Lung (tissue), 11 donors: ENCODE measurements at regions not wholly inside any gene's neighbourhood (a gene's known extent, or its start where the extent isn't known, plus 50 kb on each side); places are given as distances from the start of the nearest gene placed in this dataset.

ENCODE experiments used
- ATAC-seq: fragments of 200-7000 bp; cut with Tn5 transposase; one replicate; pipeline ENCODE4 v1.9.1; 2020; ENCODE audit warnings: moderate number of reproducible peaks; ENCODE audit not compliant: insufficient read depth, low FRiP score
- DNase-seq, 3 donors: peaks; one replicate each; pipeline ENCODE4 v3.0.0-alpha.2; 2013 to 2017
- H3K27ac ChIP-seq, 2 donors: one replicate each; pipeline ENCODE4 v1.5.1; 2013; ENCODE audit warnings: mild to moderate bottlenecking in 2 of 2, moderate library complexity in 2 of 2, control low read depth in 1 of 2, inconsistent platforms in 1 of 2, low read depth in 1 of 2, low read length in 1 of 2
- H3K27me3 ChIP-seq, 3 donors: one replicate each; pipeline ENCODE4 v1.5.1; 2013; ENCODE audit warnings: low read length in 2 of 3; ENCODE audit not compliant: control insufficient read depth in 3 of 3, insufficient read depth in 3 of 3
- H3K36me3 ChIP-seq, 4 donors: one replicate each; pipeline ENCODE4 v1.5.1; 2013; ENCODE audit warnings: low read length in 4 of 4, mild to moderate bottlenecking in 1 of 4, moderate library complexity in 1 of 4; ENCODE audit not compliant: control insufficient read depth in 4 of 4, insufficient read depth in 4 of 4
- H3K4me1 ChIP-seq, 5 donors: one replicate each; pipeline ENCODE4 v1.5.1; 2013; ENCODE audit warnings: low read length in 5 of 5, mild to moderate bottlenecking in 2 of 5, moderate library complexity in 1 of 5; ENCODE audit not compliant: control insufficient read depth in 5 of 5, insufficient read depth in 5 of 5
- H3K4me3 ChIP-seq: one replicate; pipeline ENCODE4 v1.5.1; 2013; ENCODE audit warnings: mild to moderate bottlenecking, control low read depth, moderate library complexity
- H3K9ac ChIP-seq, 2 donors: one replicate each; pipeline ENCODE4 v1.5.1; 2013; ENCODE audit warnings: low read length in 2 of 2, control low read depth in 1 of 2; ENCODE audit not compliant: insufficient read depth in 1 of 2
- H3K9me3 ChIP-seq, 4 donors: one replicate each; pipeline ENCODE4 v1.5.1; 2013; ENCODE audit warnings: low read length in 3 of 4, mild to moderate bottlenecking in 1 of 4, moderate library complexity in 1 of 4; ENCODE audit not compliant: control insufficient read depth in 4 of 4, insufficient read depth in 3 of 4
- WGBS, 2 donors: extraction: QIAGEN DNeasy Blood & Tissue Kit; methylation state at CpG; one replicate each; pipeline ENCODE4 v1.1.7; 2013; 5-methylcytosine and 5-hydroxymethylcytosine counted together
- TF ChIP-seq, protein P1 (sequence below): IDR thresholded peaks from 2 replicates; pipeline ENCODE4 v1.5.1; 2012; ENCODE audit warnings: mild to moderate bottlenecking; ENCODE audit errors: control extremely low read depth, extremely low read depth
- donor health status: control.
- donor health status: control.
- donor health status: Bipolar disorder and iron deficiency.
- donor health status: healthy.
- donor health status: DM: yes; HTN: yes; CAD: no.

DNA sequence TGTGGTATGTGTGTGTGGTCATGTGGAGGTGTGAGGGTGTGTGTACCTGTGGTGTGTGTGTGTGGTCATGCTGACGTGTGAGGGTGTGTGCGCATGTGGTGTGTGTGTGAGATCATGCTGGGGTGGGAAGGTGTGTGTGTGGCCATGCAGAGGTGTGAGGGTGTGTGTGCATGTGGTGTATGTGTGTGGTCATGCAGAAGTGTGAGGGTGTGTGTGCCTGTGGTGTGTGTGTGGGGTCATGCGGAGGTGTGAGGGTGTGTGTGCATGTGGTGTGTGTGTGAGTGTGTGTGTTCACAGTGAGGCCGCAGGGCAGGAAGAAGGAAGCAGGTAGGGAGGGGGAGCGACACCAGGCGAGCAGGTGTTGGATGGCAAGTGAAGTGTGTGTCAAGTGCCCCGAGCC is 259.0 kb downstream of the LOXHD1 start:
- ATAC-seq (no peak), DNase-seq (no peak)
- 74% methylated on average over 7 of the region's 7 CpGs for WGBS, 2 donors
- H3K4me3 ChIP-seq: no peak overlapping the region
- peaks cover 0 to 19% (median 3%) of the 10 kb centered on the region in 5 donors for H3K4me1 ChIP-seq
- H3K36me3 ChIP-seq: no peaks in the 10 kb centered on the region
- TF ChIP-seq, protein P1, sequence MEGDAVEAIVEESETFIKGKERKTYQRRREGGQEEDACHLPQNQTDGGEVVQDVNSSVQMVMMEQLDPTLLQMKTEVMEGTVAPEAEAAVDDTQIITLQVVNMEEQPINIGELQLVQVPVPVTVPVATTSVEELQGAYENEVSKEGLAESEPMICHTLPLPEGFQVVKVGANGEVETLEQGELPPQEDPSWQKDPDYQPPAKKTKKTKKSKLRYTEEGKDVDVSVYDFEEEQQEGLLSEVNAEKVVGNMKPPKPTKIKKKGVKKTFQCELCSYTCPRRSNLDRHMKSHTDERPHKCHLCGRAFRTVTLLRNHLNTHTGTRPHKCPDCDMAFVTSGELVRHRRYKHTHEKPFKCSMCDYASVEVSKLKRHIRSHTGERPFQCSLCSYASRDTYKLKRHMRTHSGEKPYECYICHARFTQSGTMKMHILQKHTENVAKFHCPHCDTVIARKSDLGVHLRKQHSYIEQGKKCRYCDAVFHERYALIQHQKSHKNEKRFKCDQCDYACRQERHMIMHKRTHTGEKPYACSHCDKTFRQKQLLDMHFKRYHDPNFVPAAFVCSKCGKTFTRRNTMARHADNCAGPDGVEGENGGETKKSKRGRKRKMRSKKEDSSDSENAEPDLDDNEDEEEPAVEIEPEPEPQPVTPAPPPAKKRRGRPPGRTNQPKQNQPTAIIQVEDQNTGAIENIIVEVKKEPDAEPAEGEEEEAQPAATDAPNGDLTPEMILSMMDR: no peak
- no peaks in the 10 kb centered on the region for H3K27me3 ChIP-seq
- H3K9ac ChIP-seq: no peak overlapping the region
- H3K9me3 ChIP-seq: no peaks in the 10 kb centered on the region
- no peak overlapping the region for H3K27ac ChIP-seq

DNA sequence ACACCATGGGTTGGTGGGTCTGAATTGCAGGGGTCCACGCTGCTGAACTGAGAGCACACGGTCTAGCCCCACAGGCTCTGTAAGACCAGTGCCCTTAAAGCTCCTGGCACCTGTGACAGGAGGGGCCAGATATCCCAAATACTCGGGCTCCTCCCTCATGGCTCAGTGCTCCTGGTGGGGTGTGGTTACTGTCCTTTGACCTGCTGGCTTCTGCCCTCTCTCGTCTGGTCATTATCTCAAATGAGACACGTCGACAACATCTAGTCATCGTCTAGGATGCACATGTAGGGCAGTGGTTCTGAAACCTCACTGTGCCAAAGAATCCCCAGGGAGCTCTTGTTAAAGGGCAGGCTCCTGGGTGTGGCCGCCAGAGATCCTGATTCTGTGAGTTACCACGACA is 258.4 kb downstream of the LOXHD1 start:
- peaks cover 0 to 19% (median 3%) of the 10 kb centered on the region in 5 donors for H3K4me1 ChIP-seq
- H3K9ac ChIP-seq: no peak overlapping the region

DNA sequence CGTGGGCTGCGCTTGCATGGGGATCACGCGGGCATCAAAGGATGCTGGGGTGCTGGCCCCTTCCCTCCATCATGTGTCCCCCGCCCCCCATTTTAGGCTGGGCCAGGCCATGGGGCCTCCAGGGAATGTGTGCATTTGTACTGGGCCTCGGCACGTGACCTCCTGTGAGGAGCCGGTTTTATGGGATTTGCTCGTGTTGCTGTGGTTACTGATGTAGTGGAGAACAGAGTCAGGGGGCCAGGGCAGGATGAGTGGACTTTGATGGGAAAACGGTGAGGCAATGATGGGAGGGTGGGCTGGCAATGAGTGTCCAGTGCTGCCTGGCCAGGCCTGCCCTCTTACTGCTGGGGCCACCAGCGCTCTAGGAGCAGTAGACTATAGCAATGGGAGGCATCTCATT is 257.7 kb downstream of the LOXHD1 start:
- ATAC-seq: no peak
- WGBS, 2 donors: 94 to 95% methylated on average over 11 of the region's 11 CpGs

More for the DNA sequence above, 258.4 kb downstream of the LOXHD1 start:
- H3K27me3 ChIP-seq: no peaks in the 10 kb centered on the region
- no peak for DNase-seq
- WGBS, 2 donors: 92 to 94% methylated on average over 9 of the region's 9 CpGs
- no peak for ATAC-seq
- no peak overlapping the region for H3K4me3 ChIP-seq
- TF ChIP-seq, protein P1: no peak
- H3K9me3 ChIP-seq: no peaks in the 10 kb centered on the region
- H3K27ac ChIP-seq: no peak overlapping the region
- no peaks in the 10 kb centered on the region for H3K36me3 ChIP-seq

More for the DNA sequence above, 257.7 kb downstream of the LOXHD1 start:
- no peaks in the 10 kb centered on the region for H3K36me3 ChIP-seq
- TF ChIP-seq, protein P1: no peak
- no peak overlapping the region for H3K27ac ChIP-seq
- H3K27me3 ChIP-seq: no peaks in the 10 kb centered on the region
- no peak overlapping the region for H3K4me3 ChIP-seq
- no peaks in the 10 kb centered on the region for H3K9me3 ChIP-seq
- no peak for DNase-seq
- peaks cover 0 to 19% (median 3%) of the 10 kb centered on the region in 5 donors for H3K4me1 ChIP-seq
- H3K9ac ChIP-seq: no peak overlapping the region
